Lower leg skin (tissue), 4 donors: ENCODE measurements at regions not wholly inside any gene's neighbourhood (a gene's known extent, or its start where the extent isn't known, plus 50 kb on each side); places are given as distances from the start of the nearest gene placed in this dataset.

Source experiments
- DNase-seq, 2 donors: peaks; one replicate each; pipeline ENCODE4 v3.0.0-alpha.2; 2019; ENCODE audit warnings: low spot score in 2 of 2
- H3K4me3 ChIP-seq: fragments of 200-600 bp; sonication (generic); 2 replicates; pipeline ENCODE4 v1.5.1; 2017; ENCODE audit warnings: mild to moderate bottlenecking, low read depth; ENCODE audit not compliant: poor library complexity, severe bottlenecking
- POLR2A ChIP-seq, 2 donors: fragments of 450-650 bp; IDR thresholded peaks; one replicate each; pipeline ENCODE4 v1.6.1; 2016 to 2017; ENCODE audit warnings: antibody characterized with exemption in 2 of 2, mild to moderate bottlenecking in 1 of 2, moderate library complexity in 1 of 2
- WGBS, 2 donors: methylation state at CpG; one replicate each; pipeline ENCODE4 v1.1.5; 2018; 5-methylcytosine and 5-hydroxymethylcytosine counted together
- intact Hi-C: fragments of 100-400 bp; cut with DNase I; formaldehyde crosslinking; loops from one replicate; pipeline ENCODE4 v1.15.0; 2023; ENCODE audit warnings: low total_unique reads
- TF ChIP-seq, protein P1 (sequence below), 3 donors: fragments of 450-650 bp; IDR thresholded peaks; one replicate each; pipeline ENCODE4 v1.5.1; 2016; ENCODE audit warnings: antibody characterized with exemption in 3 of 3, mild to moderate bottlenecking in 3 of 3, moderate library complexity in 2 of 3

DNA sequence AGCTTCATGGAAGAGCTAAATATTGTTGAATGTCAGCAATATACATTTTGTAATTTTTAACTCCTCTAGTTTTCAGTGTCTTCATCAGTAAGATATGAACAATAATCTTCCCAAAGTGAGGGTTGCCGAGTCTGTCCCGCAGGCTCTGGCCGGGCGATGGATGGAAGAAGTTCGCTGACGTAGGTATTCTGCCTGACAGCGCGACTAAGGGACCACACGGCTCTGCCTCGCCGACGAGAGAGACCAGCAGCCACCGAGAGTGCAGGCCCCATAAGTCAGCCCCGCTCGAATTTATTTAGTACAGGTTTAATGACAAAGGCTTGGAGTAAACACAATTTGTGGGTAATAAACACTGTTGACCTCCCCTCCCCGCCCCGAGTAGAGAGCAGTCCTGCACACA lies 427.4 kb upstream of the NECTIN3 start:
- DNase-seq, result no peak
- intact Hi-C loops, result no loop called here
- TF ChIP-seq POLR2A (IDR thresholded peaks at IDR 0.05), result no peak
- TF ChIP-seq, protein P1, sequence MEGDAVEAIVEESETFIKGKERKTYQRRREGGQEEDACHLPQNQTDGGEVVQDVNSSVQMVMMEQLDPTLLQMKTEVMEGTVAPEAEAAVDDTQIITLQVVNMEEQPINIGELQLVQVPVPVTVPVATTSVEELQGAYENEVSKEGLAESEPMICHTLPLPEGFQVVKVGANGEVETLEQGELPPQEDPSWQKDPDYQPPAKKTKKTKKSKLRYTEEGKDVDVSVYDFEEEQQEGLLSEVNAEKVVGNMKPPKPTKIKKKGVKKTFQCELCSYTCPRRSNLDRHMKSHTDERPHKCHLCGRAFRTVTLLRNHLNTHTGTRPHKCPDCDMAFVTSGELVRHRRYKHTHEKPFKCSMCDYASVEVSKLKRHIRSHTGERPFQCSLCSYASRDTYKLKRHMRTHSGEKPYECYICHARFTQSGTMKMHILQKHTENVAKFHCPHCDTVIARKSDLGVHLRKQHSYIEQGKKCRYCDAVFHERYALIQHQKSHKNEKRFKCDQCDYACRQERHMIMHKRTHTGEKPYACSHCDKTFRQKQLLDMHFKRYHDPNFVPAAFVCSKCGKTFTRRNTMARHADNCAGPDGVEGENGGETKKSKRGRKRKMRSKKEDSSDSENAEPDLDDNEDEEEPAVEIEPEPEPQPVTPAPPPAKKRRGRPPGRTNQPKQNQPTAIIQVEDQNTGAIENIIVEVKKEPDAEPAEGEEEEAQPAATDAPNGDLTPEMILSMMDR (IDR thresholded peaks at IDR 0.05), result no peak
- H3K4me3 ChIP-seq, result no peak overlapping the region
- WGBS, 2 donors, result 90 to 95% methylated on average over 17 of the region's 17 CpGs

DNA sequence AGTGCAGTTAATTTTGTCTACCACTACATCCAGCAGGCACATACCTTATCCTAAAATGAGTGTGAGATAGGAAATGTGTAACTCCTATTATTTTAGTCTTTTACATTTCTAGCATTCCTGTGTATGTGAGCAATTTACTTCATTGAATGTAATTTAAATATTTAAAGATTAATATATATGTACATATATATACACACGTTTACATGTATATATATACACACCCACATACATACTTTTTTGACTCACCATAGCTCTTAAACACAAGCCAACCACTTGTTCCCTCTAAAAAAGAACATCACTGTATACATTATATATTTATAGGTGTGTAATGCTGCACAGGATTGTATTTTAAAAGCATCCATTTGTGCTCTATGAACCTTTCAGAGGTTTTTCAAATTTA lies 425.6 kb upstream of the NECTIN3 start:
- no peak for DNase-seq
- 53 to 60% methylated on average over 1 of the region's 1 CpG for WGBS, 2 donors
- intact Hi-C loops, result no loop called here
- TF ChIP-seq, protein P1 (IDR thresholded peaks at IDR 0.05), result no peak
- no peak for TF ChIP-seq POLR2A (IDR thresholded peaks at IDR 0.05)
- no peak overlapping the region for H3K4me3 ChIP-seq

DNA sequence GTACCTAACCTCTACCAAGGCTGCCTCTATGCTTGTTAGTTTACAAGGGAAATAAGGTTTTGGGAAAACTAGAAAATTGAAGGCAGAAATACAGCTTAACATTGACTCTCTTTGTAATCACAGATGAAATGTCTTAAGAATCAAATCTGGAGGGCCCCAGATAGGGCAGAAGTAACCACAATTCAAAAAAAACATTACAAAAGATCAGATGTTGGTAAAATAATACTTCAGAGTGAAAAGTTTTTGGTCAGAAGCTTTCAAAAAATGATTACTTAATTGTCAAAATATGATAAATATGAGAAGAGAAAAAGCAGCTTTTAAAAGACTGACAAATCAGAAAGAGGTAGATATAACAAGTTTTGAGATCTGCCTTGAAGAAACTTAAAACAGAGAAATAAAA lies 425.1 kb upstream of the NECTIN3 start:
- intact Hi-C loops, result no loop called here
- TF ChIP-seq, protein P1 (IDR thresholded peaks at IDR 0.05), result no peak
- no peak for TF ChIP-seq POLR2A (IDR thresholded peaks at IDR 0.05)
- H3K4me3 ChIP-seq, result no peak overlapping the region
- no peak for DNase-seq

DNA sequence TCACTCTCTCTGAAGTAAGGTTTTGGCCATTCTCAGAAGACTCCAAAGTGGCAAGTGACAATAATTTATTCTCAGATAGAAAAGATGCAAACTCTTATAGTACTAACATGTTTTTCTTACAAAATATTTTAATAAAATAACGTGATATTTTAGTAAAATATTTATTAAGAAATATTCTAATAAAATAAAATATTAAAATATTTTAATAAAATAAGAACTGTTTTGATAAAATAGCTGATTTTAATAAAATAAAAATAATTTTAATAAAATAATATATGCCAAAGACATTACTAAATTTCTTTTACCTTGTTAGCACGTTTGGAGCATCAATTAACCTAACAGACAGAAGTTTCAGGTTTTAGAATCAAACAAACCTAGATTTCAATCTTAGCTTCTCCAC lies 424.0 kb upstream of the NECTIN3 start:
- WGBS, 2 donors, result 29 to 73% methylated on average over 2 of the region's 2 CpGs
- H3K4me3 ChIP-seq, result no peak overlapping the region
- TF ChIP-seq, protein P1 (IDR thresholded peaks at IDR 0.05), result no peak
- no peak for TF ChIP-seq POLR2A (IDR thresholded peaks at IDR 0.05)
- intact Hi-C loops, result no loop called here
- DNase-seq, result no peak

DNA sequence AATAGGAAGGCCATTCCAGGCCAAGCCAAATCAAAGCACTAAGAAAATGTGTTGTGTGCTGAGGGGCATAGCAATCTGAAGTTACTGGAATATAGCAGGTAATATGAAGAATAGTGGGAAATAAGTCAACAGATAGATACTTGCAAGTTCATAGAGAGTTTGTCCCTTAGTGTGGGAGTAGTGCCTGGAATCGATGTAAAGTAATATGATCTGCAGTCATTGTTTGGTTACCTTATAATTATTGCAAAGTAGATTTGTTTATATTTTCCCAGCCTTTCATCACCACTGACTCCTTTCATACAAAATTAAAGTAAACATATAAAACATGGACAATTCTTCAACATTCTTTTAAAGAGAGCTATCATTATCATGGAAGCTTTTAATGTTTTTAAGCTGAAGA lies 420.9 kb upstream of the NECTIN3 start:
- no peak for TF ChIP-seq POLR2A (IDR thresholded peaks at IDR 0.05)
- TF ChIP-seq, protein P1 (IDR thresholded peaks at IDR 0.05), result no peak
- DNase-seq, result no peak
- whole genome bisulfite sequencing, 2 donors, result 68 to 70% methylated on average over 1 of the region's 1 CpG
- H3K4me3 ChIP-seq, result no peak overlapping the region
- intact Hi-C loops, result no loop called here

DNA sequence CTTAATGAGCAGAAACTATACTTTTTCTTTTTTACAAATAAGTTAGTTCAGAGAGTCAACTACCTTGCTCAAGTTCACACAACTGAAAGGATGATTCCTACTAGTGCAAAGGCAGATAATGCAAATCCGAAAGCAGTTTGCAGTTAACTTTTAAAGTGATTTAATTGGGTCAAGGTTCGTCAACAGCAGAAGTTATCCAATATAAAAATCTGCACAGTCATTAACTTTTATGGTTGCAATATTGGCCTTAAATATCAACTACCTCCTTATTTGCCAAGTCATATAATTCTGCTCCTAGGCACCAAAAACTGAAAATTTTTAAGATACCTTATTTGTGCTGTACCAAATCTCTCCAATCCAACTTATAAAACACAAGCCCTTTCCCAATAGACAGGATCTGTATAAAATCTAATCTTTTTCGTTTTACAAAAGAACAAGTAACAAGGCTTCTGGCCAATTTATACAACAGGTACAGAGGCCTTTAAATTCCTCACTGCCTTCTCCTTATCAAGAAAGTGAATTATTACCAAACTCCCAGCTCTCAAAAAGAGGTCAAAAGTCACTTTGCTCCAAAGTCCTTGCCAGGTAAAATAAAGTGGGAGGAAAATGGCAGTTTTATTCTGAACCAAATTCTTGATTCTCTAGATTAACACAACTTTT lies 416.6 kb upstream of the NECTIN3 start:
- intact Hi-C loops, result no loop called here
- no peak overlapping the region for H3K4me3 ChIP-seq
- WGBS, 2 donors, result 68 to 69% methylated on average over 3 of the region's 3 CpGs
- TF ChIP-seq, protein P1 (IDR thresholded peaks at IDR 0.05), result no peak
- TF ChIP-seq POLR2A (IDR thresholded peaks at IDR 0.05), result no peak
- DNase-seq, result no peak
